ENCODE measurements at regions not wholly inside any gene's neighbourhood (a gene's known extent, or its start where the extent isn't known, plus 50 kb on each side); places are given as distances from the start of the nearest gene placed in this dataset.

GRCh38 chr11:92709329-92709728 lies 260.1 kb upstream of the MTNR1B start:
- peaks cover 0 to 9% (median 5%) of the 10 kb centered on the region in 3 donors for H3K4me1 ChIP-seq
- TF ChIP-seq, protein P1, sequence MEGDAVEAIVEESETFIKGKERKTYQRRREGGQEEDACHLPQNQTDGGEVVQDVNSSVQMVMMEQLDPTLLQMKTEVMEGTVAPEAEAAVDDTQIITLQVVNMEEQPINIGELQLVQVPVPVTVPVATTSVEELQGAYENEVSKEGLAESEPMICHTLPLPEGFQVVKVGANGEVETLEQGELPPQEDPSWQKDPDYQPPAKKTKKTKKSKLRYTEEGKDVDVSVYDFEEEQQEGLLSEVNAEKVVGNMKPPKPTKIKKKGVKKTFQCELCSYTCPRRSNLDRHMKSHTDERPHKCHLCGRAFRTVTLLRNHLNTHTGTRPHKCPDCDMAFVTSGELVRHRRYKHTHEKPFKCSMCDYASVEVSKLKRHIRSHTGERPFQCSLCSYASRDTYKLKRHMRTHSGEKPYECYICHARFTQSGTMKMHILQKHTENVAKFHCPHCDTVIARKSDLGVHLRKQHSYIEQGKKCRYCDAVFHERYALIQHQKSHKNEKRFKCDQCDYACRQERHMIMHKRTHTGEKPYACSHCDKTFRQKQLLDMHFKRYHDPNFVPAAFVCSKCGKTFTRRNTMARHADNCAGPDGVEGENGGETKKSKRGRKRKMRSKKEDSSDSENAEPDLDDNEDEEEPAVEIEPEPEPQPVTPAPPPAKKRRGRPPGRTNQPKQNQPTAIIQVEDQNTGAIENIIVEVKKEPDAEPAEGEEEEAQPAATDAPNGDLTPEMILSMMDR (IDR thresholded peaks at IDR 0.05), result no peak
- TF ChIP-seq POLR2A (IDR thresholded peaks at IDR 0.05), result no peak
- no peak overlapping the region for H3K4me3 ChIP-seq
- 83 to 85% methylated on average over 4 of the region's 4 CpGs for WGBS, 2 donors
- H3K36me3 ChIP-seq, result no peaks in the 10 kb centered on the region
- H3K27me3 ChIP-seq, result no peaks in the 10 kb centered on the region
- no peak overlapping the region for H3K27ac ChIP-seq
- DNase-seq, result no peak
- H3K9me3 ChIP-seq, result no peaks in the 10 kb centered on the region
- intact Hi-C loops (cut with DNase I), result no loop called here

DNA sequence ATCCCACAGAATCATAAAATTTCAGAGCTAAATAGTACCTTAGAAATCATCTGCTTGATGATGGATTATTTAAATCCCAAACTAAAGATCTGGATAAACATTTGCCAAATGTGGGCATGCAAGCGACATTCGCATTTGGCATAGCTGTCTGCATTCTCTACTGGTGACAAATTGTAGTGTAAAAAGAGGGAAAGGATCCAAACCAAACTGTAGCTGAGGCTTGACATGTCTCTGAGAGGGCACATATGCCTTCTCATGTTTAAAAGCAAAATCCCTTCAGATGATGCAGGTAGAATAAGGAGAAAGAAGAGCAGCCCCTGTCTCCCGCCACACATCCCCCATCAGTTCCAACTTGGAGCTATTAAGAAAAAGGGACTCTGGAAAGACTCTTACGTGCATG lies 257.5 kb upstream of the MTNR1B start:
- H3K36me3 ChIP-seq, result no peaks in the 10 kb centered on the region
- no peak overlapping the region for H3K4me3 ChIP-seq
- intact Hi-C loops (cut with DNase I), result no loop called here
- H3K27ac ChIP-seq, result no peak overlapping the region
- H3K9me3 ChIP-seq, result no peaks in the 10 kb centered on the region
- WGBS, 2 donors, result 35 to 55% methylated on average over 4 of the region's 4 CpGs
- H3K27me3 ChIP-seq, result no peaks in the 10 kb centered on the region
- TF ChIP-seq, protein P1 (IDR thresholded peaks at IDR 0.05), result no peak
- TF ChIP-seq POLR2A (IDR thresholded peaks at IDR 0.05), result no peak
- no peak for DNase-seq
- H3K4me1 ChIP-seq, result peaks cover 0 to 9% (median 5%) of the 10 kb centered on the region in 3 donors

- intact Hi-C loops (cut with DNase I), result no loop called here
- WGBS, 2 donors, result 53 to 72% methylated on average over 1 of the region's 1 CpG
- no peaks in the 10 kb centered on the region for H3K4me1 ChIP-seq
- DNase-seq, result no peak
- TF ChIP-seq, protein P1 (IDR thresholded peaks at IDR 0.05), result no peak
- no peak for TF ChIP-seq POLR2A (IDR thresholded peaks at IDR 0.05)
- H3K27ac ChIP-seq, result no peak overlapping the region
- H3K27me3 ChIP-seq, result no peaks in the 10 kb centered on the region
- H3K9me3 ChIP-seq, result no peaks in the 10 kb centered on the region
- H3K4me3 ChIP-seq, result no peak overlapping the region
- H3K36me3 ChIP-seq, result no peaks in the 10 kb centered on the region
These were observed 255.3 kb upstream of the MTNR1B start for GRCh38 chr11:92714111-92714510.

DNA sequence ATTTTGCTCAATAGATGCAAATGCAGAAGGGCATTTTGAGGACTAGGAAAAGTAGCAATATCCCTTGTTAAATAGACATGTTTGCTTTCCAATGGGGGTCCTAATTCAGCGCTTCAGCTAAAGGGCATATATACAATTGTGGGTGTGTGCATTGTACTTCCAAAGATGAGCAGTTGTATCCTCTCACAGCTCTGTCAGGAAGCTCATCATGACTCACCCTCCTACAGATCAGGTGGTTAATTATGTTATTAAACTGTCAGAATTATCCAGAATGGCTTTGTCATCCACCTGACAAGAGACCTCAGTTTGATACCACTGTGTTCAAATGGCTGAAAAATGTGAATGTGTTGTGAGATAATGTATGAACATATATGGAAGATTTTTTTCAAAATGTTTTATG lies 252.2 kb upstream of the MTNR1B start:
- WGBS, 2 donors, result 89% methylated on average over 1 of the region's 1 CpG
- intact Hi-C loops (cut with DNase I), result no loop called here

GRCh38 chr11:92720385-92720784 lies 249.1 kb upstream of the MTNR1B start:
- DNase-seq, result no peak
- 63 to 70% methylated on average over 3 of the region's 3 CpGs for WGBS, 2 donors
- H3K9me3 ChIP-seq, result no peaks in the 10 kb centered on the region
- H3K4me1 ChIP-seq, result no peaks in the 10 kb centered on the region
- no peaks in the 10 kb centered on the region for H3K36me3 ChIP-seq
- intact Hi-C loops (cut with DNase I), result no loop called here
- H3K4me3 ChIP-seq, result no peak overlapping the region
- H3K27me3 ChIP-seq, result no peaks in the 10 kb centered on the region
- no peak overlapping the region for H3K27ac ChIP-seq
- no peak for TF ChIP-seq POLR2A (IDR thresholded peaks at IDR 0.05)
- TF ChIP-seq, protein P1 (IDR thresholded peaks at IDR 0.05), result no peak

More for the DNA sequence above, 252.2 kb upstream of the MTNR1B start:
- H3K27ac ChIP-seq, result no peak overlapping the region
- H3K4me3 ChIP-seq, result no peak overlapping the region
- TF ChIP-seq, protein P1 (IDR thresholded peaks at IDR 0.05), result no peak
- no peak for TF ChIP-seq POLR2A (IDR thresholded peaks at IDR 0.05)
- no peaks in the 10 kb centered on the region for H3K4me1 ChIP-seq
- DNase-seq, result no peak
- H3K36me3 ChIP-seq, result no peaks in the 10 kb centered on the region
- H3K27me3 ChIP-seq, result no peaks in the 10 kb centered on the region
- H3K9me3 ChIP-seq, result no peaks in the 10 kb centered on the region

All from esophagus squamous epithelium (tissue), 5 donors.